ENCODE measurements at regions not wholly inside any gene's neighbourhood (a gene's known extent, or its start where the extent isn't known, plus 50 kb on each side); places are given as distances from the start of the nearest gene placed in this dataset.

DNA sequence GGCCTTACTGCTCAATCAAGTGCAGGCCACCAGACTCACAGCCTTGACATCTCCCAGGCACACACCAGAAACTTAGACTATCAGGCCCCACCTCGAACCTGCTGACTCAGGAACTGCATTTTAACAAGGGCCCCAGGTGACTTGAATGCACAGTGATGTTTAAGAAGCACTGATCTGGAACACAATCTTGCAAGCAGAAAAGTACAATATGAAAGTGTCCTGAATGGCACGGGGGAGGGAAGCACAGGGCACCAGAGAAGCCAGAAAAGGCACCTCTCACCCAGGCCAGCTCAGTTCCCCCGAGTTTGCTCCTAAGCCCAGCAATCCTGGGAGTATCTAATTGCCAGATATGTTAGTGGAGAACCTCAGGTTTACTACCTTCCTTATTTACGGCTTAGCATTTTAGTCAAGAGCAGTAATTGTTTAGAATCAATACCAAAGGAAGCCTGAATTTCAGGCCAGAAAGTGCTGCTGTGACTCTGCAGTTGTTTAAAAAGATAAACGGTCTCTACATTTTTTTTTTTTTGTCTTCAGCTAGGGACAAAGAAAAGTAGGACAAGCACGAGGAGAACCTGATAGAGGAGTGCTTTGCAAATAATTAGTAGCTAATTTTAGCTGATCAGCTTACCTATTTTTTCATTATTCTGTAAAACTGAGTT, 50.9 kb upstream of the CDC42BPA start:
- no peaks in the 10 kb centered on the region for H3K27me3 ChIP-seq (ENCODE audit: control insufficient read depth, insufficient read depth, low read length)
- WGBS (ENCODE audit: insufficient coverage): 74% methylated on average over 6 of the region's 6 CpGs
- no peaks in the 10 kb centered on the region for H3K4me1 ChIP-seq (ENCODE audit: control insufficient read depth, insufficient read depth, low read length)
- intact Hi-C loops (cut with micrococcal nuclease): no loop called here
- no peaks in the 10 kb centered on the region for H3K36me3 ChIP-seq (ENCODE audit: control insufficient read depth, insufficient read depth, low read length)
- no peak for DNase-seq
- no peaks in the 10 kb centered on the region for H3K4me1 Mint-ChIP-seq
- no peak overlapping the region for H3K27ac ChIP-seq (ENCODE audit: low read length)
- no peaks in the 10 kb centered on the region for H3K27me3 Mint-ChIP-seq (ENCODE audit: low read depth in 2 of 2)
- H3K4me3 ChIP-seq (ENCODE audit: low read length): no peak overlapping the region
- no peak overlapping the region for H3K27ac Mint-ChIP-seq
- H3K36me3 Mint-ChIP-seq: no peaks in the 10 kb centered on the region
- H3K9me3 Mint-ChIP-seq: no peaks in the 10 kb centered on the region
- TF ChIP-seq, protein P1, sequence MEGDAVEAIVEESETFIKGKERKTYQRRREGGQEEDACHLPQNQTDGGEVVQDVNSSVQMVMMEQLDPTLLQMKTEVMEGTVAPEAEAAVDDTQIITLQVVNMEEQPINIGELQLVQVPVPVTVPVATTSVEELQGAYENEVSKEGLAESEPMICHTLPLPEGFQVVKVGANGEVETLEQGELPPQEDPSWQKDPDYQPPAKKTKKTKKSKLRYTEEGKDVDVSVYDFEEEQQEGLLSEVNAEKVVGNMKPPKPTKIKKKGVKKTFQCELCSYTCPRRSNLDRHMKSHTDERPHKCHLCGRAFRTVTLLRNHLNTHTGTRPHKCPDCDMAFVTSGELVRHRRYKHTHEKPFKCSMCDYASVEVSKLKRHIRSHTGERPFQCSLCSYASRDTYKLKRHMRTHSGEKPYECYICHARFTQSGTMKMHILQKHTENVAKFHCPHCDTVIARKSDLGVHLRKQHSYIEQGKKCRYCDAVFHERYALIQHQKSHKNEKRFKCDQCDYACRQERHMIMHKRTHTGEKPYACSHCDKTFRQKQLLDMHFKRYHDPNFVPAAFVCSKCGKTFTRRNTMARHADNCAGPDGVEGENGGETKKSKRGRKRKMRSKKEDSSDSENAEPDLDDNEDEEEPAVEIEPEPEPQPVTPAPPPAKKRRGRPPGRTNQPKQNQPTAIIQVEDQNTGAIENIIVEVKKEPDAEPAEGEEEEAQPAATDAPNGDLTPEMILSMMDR (IDR thresholded peaks at IDR 0.05): no peak
- H3K9me3 ChIP-seq (ENCODE audit: control insufficient read depth, insufficient read depth, low read length): no peaks in the 10 kb centered on the region
- H3K4me3 Mint-ChIP-seq: no peak overlapping the region
- no peak for ATAC-seq

All from natural killer cell (primary cell).